ENCODE measurements at regions not wholly inside any gene's neighbourhood (a gene's known extent, or its start where the extent isn't known, plus 50 kb on each side); places are given as distances from the start of the nearest gene placed in this dataset.

DNA sequence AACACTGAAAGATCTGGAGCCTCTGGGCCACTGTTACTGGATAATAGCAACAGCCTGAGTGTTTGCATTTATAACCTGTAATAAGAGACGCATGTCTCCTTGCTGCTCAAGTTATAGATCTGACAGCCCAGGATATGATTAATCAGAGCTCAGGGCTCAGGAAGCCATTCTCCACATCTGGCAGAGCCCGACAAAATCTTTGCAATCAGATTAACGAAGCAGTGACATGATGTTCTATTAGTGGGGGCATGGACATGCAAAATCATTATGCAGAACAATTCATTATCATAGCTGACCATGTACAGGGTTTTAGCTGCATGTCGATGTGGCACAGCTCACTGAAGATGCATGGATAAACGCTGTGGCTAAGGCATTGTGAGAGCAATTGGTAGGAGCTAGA, 730.3 kb downstream of the ZNF385D start:
- no peaks in the 10 kb centered on the region for H3F3A ChIP-seq (ENCODE audit: insufficient read depth, low read length, poor library complexity, severe bottlenecking)
- no peaks in the 10 kb centered on the region for H3K9me3 ChIP-seq (ENCODE audit: low read length)
- H3K9me2 ChIP-seq (ENCODE audit: insufficient read depth, low read length) = no peaks in the 10 kb centered on the region
- no peak overlapping the region for H3K4me3 ChIP-seq (ENCODE audit: low read length)
- H2AFZ ChIP-seq (ENCODE audit: low read depth, low read length) = no peak overlapping the region
- no peaks in the 10 kb centered on the region for H4K20me1 ChIP-seq (ENCODE audit: insufficient read depth)
- no peak overlapping the region for H3K4me2 ChIP-seq (ENCODE audit: low read length)
- H3K27me3 ChIP-seq (ENCODE audit: insufficient read depth, low read depth, low read length) = no peaks in the 10 kb centered on the region
- peak; percentile 27 for TF ChIP-seq EP300 (conservative IDR thresholded peaks at IDR 0.05; ENCODE audit: poor library complexity, severe bottlenecking)
- no peak for TF ChIP-seq SMC3 (conservative IDR thresholded peaks at IDR 0.05; ENCODE audit: poor library complexity)
- no peak for TF ChIP-seq EZH2 (IDR thresholded peaks at IDR 0.05; ENCODE audit: borderline replicate concordance, insufficient read depth, low read length, poor library complexity, severe bottlenecking)
- no peak overlapping the region for H3K27ac ChIP-seq (ENCODE audit: low read length)
- no peaks in the 10 kb centered on the region for H3K79me2 ChIP-seq (replicated peaks; ENCODE audit: insufficient read depth, low read length)
- no peak overlapping the region for H3K9ac ChIP-seq (ENCODE audit: low read length)
- H3K36me3 ChIP-seq (ENCODE audit: insufficient read depth, low read length) = no peaks in the 10 kb centered on the region

DNA sequence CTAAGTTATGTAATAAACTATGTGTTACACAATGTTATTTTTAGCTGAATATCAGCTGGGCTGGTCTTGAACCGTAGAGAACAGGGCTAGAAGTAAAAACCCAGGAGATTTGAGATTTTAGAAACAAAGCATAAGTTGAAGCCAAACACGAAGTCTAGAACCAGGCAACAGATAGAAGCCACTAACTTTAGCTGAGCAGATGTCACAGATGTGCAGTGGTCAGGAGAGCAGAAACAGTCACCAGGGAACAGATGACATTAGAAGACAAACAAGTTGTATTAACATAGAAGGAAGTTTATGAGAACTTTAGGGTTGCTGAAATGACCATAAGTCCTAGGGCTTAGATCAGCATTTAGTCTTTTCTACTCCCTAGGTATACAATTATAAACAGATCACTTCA, 731.0 kb downstream of the ZNF385D start:
- H3K4me2 ChIP-seq (ENCODE audit: low read length) = no peak overlapping the region
- no peaks in the 10 kb centered on the region for H3F3A ChIP-seq (ENCODE audit: insufficient read depth, low read length, poor library complexity, severe bottlenecking)
- no peaks in the 10 kb centered on the region for H3K36me3 ChIP-seq (ENCODE audit: insufficient read depth, low read length)
- H4K20me1 ChIP-seq (ENCODE audit: insufficient read depth) = no peaks in the 10 kb centered on the region
- no peaks in the 10 kb centered on the region for H3K79me2 ChIP-seq (replicated peaks; ENCODE audit: insufficient read depth, low read length)
- no peaks in the 10 kb centered on the region for H3K9me3 ChIP-seq (ENCODE audit: low read length)
- TF ChIP-seq POLR2AphosphoS5 (IDR thresholded peaks at IDR 0.05) = no peak
- no peak overlapping the region for H3K27ac ChIP-seq (ENCODE audit: low read length)
- no peaks in the 10 kb centered on the region for H3K9me2 ChIP-seq (ENCODE audit: insufficient read depth, low read length)
- no peaks in the 10 kb centered on the region for H3K27me3 ChIP-seq (ENCODE audit: insufficient read depth, low read depth, low read length)
- no peak overlapping the region for H3K9ac ChIP-seq (ENCODE audit: low read length)
- no peak overlapping the region for H2AFZ ChIP-seq (ENCODE audit: low read depth, low read length)
- no peak overlapping the region for H3K4me3 ChIP-seq (ENCODE audit: low read length)

DNA sequence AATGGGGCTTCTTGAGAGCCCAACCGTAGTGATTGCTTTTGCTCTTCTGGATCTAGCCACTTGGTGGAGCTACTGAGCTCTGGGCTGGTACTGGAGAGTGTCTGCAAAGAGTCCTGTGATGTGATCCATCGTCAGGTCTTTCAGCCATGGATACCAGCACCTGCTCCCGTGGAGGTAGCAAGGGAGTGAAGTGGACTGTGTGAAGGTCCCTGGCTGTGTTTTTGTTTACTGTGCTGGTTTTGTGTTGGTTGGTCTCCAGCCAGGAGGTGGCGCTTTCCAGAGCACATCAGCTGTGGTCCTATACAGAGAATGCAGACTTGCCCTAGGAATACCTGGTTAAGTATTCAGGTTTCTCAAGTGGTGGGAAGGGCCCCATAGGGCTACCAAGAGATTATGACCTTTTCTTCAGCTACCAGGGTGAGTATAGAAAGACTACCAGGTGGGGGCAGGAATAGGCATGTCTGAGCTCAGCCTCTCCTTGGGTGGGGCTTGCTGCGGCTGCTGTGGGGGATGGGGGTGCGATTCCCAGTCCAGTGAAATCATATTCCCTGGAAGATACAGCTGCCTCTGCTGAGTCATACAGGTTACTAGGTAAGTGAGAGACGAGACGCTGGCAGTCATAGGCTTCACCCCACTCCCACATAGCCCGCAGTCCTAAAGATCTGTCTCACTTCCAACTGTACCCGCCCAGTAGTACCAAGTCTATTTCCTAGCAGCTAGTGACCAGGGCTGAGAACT, 733.7 kb downstream of the ZNF385D start:
- Histone ChIP-seq H3K27me3 (ENCODE audit: insufficient read depth, low read depth, low read length) (no peaks in the 10 kb centered on the region), H3K4me3 (ENCODE audit: low read length) (no peak overlapping the region), H3K36me3 (ENCODE audit: insufficient read depth, low read length) (no peaks in the 10 kb centered on the region), H3K79me2 (replicated peaks; ENCODE audit: insufficient read depth, low read length) (no peaks in the 10 kb centered on the region), H3F3A (ENCODE audit: insufficient read depth, low read length, poor library complexity, severe bottlenecking) (no peaks in the 10 kb centered on the region), H3K9me3 (ENCODE audit: low read length) (peaks cover 7% of the 10 kb centered on the region), H3K4me2 (ENCODE audit: low read length) (no peak overlapping the region), H4K20me1 (ENCODE audit: insufficient read depth) (no peaks in the 10 kb centered on the region), H2AFZ (ENCODE audit: low read depth, low read length) (no peak overlapping the region), H3K27ac (ENCODE audit: low read length) (no peak overlapping the region), H3K9ac (ENCODE audit: low read length) (no peak overlapping the region), H3K9me2 (ENCODE audit: insufficient read depth, low read length) (no peaks in the 10 kb centered on the region)
- TF ChIP-seq POLR2AphosphoS5 (IDR thresholded peaks at IDR 0.05) (no peak), EP300 (conservative IDR thresholded peaks at IDR 0.05; ENCODE audit: poor library complexity, severe bottlenecking) (no peak), MXI1 (conservative IDR thresholded peaks at IDR 0.05; ENCODE audit: poor library complexity, severe bottlenecking) (no peak), TAF1 (IDR thresholded peaks at IDR 0.05; ENCODE audit: low read depth) (no peak), EZH2 (IDR thresholded peaks at IDR 0.05; ENCODE audit: borderline replicate concordance, insufficient read depth, low read length, poor library complexity, severe bottlenecking) (no peak)
- TF ChIP-seq, protein P1, sequence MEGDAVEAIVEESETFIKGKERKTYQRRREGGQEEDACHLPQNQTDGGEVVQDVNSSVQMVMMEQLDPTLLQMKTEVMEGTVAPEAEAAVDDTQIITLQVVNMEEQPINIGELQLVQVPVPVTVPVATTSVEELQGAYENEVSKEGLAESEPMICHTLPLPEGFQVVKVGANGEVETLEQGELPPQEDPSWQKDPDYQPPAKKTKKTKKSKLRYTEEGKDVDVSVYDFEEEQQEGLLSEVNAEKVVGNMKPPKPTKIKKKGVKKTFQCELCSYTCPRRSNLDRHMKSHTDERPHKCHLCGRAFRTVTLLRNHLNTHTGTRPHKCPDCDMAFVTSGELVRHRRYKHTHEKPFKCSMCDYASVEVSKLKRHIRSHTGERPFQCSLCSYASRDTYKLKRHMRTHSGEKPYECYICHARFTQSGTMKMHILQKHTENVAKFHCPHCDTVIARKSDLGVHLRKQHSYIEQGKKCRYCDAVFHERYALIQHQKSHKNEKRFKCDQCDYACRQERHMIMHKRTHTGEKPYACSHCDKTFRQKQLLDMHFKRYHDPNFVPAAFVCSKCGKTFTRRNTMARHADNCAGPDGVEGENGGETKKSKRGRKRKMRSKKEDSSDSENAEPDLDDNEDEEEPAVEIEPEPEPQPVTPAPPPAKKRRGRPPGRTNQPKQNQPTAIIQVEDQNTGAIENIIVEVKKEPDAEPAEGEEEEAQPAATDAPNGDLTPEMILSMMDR (IDR thresholded peaks at IDR 0.05; ENCODE audit: poor library complexity, severe bottlenecking) = no peak

Measured in neural cell (in vitro differentiated cells).